ENCODE measurements at regions not wholly inside any gene's neighbourhood (a gene's known extent, or its start where the extent isn't known, plus 50 kb on each side); places are given as distances from the start of the nearest gene placed in this dataset.

DNA sequence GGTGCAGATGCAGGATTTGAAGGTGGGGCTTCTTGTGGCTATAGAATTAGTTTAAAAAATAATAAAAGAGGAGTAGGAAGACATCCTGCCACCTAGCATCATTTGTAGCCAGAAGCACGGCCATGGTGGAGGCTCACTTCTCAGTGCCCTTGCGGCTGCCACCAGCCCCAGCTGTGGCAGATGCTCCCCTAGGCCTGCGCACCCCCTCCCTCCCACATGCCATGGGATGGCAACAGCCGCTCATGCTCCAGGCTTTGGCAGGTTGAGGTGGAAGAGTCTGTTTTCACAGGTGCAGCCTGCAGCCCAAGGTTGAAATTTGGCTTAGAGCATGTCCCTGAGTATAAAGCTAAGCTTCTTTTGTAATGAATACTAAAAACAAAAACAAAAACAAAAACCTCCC is 96.4 kb downstream of the GATA6 start:
- intact Hi-C loops (cut with DNase I): loop anchor here (10.0 kb wide), 1 partner anchor 61 kb away; no protein-coding TSS in a partner anchor
- Histone ChIP-seq H3K9me3 (ENCODE audit: control insufficient read depth in 2 of 3, insufficient read depth in 1 of 3, low read length in 3 of 3) (no peaks in the 10 kb centered on the region), H3K27ac (ENCODE audit: low read depth in 2 of 2, low read length in 2 of 2) (no peak overlapping the region), H3K27me3 (ENCODE audit: control insufficient read depth, insufficient read depth, low read length) (no peaks in the 10 kb centered on the region), H3K36me3 (ENCODE audit: control insufficient read depth in 2 of 3, insufficient read depth in 3 of 3, low read length in 3 of 3) (no peaks in the 10 kb centered on the region), H3K9ac (ENCODE audit: low read length in 3 of 3) (no peak overlapping the region), H3K4me3 (ENCODE audit: low read length in 3 of 3) (no peak overlapping the region), H3K4me1 (ENCODE audit: control insufficient read depth in 2 of 3, insufficient read depth in 2 of 3, low read depth in 1 of 3, low read length in 3 of 3) (no peaks in the 10 kb centered on the region)
- DNase-seq (no peak), FAIRE-seq (no peak)
- TF ChIP-seq, protein P1, sequence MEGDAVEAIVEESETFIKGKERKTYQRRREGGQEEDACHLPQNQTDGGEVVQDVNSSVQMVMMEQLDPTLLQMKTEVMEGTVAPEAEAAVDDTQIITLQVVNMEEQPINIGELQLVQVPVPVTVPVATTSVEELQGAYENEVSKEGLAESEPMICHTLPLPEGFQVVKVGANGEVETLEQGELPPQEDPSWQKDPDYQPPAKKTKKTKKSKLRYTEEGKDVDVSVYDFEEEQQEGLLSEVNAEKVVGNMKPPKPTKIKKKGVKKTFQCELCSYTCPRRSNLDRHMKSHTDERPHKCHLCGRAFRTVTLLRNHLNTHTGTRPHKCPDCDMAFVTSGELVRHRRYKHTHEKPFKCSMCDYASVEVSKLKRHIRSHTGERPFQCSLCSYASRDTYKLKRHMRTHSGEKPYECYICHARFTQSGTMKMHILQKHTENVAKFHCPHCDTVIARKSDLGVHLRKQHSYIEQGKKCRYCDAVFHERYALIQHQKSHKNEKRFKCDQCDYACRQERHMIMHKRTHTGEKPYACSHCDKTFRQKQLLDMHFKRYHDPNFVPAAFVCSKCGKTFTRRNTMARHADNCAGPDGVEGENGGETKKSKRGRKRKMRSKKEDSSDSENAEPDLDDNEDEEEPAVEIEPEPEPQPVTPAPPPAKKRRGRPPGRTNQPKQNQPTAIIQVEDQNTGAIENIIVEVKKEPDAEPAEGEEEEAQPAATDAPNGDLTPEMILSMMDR (IDR thresholded peaks at IDR 0.05; ENCODE audit: borderline replicate concordance, extremely low read depth, insufficient read depth): no peak

- DNase-seq: no peak
- H3K4me3 ChIP-seq (ENCODE audit: low read length in 3 of 3): no peak overlapping the region
- intact Hi-C loops (cut with DNase I): loop anchor here (10.0 kb wide), 1 partner anchor 56 kb away; no protein-coding TSS in a partner anchor
- H3K27ac ChIP-seq (ENCODE audit: low read depth in 2 of 2, low read length in 2 of 2): no peak overlapping the region
- no peaks in the 10 kb centered on the region for H3K36me3 ChIP-seq (ENCODE audit: control insufficient read depth in 2 of 3, insufficient read depth in 3 of 3, low read length in 3 of 3)
- H3K9ac ChIP-seq (ENCODE audit: low read length in 3 of 3): no peak overlapping the region
- TF ChIP-seq, protein P1 (IDR thresholded peaks at IDR 0.05; ENCODE audit: borderline replicate concordance, extremely low read depth, insufficient read depth): no peak
- no peak for FAIRE-seq
- no peaks in the 10 kb centered on the region for H3K27me3 ChIP-seq (ENCODE audit: control insufficient read depth, insufficient read depth, low read length)
- H3K9me3 ChIP-seq (ENCODE audit: control insufficient read depth in 2 of 3, insufficient read depth in 1 of 3, low read length in 3 of 3): no peaks in the 10 kb centered on the region
- no peaks in the 10 kb centered on the region for H3K4me1 ChIP-seq (ENCODE audit: control insufficient read depth in 2 of 3, insufficient read depth in 2 of 3, low read depth in 1 of 3, low read length in 3 of 3)
Observed at GRCh38 chr18:22260208-22260820, 90.9 kb downstream of the GATA6 start.

DNA sequence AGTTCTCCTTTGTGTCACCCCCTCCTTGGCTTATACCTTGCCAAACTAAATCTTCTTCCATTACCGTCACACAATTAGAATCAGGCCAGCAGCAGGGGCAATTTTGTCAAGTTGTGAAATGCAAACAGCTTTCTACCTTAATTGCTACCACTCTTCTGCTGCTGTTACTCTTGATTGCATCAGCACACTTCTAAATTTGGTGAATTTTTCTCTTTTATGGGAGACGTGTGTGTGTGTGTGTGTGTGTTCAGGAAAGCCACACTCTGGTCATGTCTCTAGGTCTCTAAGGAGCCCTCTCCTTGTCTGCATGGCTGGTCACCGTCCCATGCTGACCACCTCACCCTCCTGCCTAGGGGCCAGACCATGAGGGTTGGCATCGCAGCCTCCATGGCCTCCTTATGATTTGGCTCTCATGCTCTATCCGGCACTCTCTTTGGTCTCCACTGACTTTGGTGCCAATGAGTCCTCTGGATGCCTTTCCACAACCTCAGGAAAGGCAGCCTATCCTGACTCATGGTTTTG is 87.7 kb downstream of the GATA6 start:
- Histone ChIP-seq H3K36me3 (ENCODE audit: control insufficient read depth in 2 of 3, insufficient read depth in 3 of 3, low read length in 3 of 3) (no peaks in the 10 kb centered on the region), H3K4me3 (ENCODE audit: low read length in 3 of 3) (no peak overlapping the region), H3K9ac (ENCODE audit: low read length in 3 of 3) (no peak overlapping the region), H3K9me3 (ENCODE audit: control insufficient read depth in 2 of 3, insufficient read depth in 1 of 3, low read length in 3 of 3) (no peaks in the 10 kb centered on the region), H3K27me3 (ENCODE audit: control insufficient read depth, insufficient read depth, low read length) (no peaks in the 10 kb centered on the region), H3K4me1 (ENCODE audit: control insufficient read depth in 2 of 3, insufficient read depth in 2 of 3, low read depth in 1 of 3, low read length in 3 of 3) (no peaks in the 10 kb centered on the region), H3K27ac (ENCODE audit: low read depth in 2 of 2, low read length in 2 of 2) (no peak overlapping the region)
- DNase-seq (no peak), FAIRE-seq (no peak)
- TF ChIP-seq, protein P1 (IDR thresholded peaks at IDR 0.05; ENCODE audit: borderline replicate concordance, extremely low read depth, insufficient read depth): no peak
- intact Hi-C loops (cut with DNase I): no loop called here
